HepG2 (cell line): ENCODE measurements at regions not wholly inside any gene's neighbourhood (a gene's known extent, or its start where the extent isn't known, plus 50 kb on each side); places are given as distances from the start of the nearest gene placed in this dataset.
A peak's percentile ranks its signal among the peaks of the same experiment; 100 is the strongest.

Source experiments
- ATAC-seq: fragments of 200-7000 bp; cut with Tn5 transposase; 3 replicates; pipeline ENCODE4 v1.9.1; 2020; ENCODE audit warnings: mild to moderate bottlenecking, moderate library complexity
- BruUV-seq: library from RNA; stranded (reverse); fragments of 400-500 nt; replicated peaks from 2 replicates; lab custom pipeline; 2021; lab: Mats Ljungman, UMichigan
- CTCF ChIA-PET: fragments of 300-600 bp; formaldehyde crosslinking; extraction: SDS; loops from one replicate; lab custom pipeline; 2021; ENCODE audit warnings: low total read pairs, inconsistent platforms, low intra/inter-chr PET ratio; lab: Yijun Ruan, JAX
- POLR2A ChIA-PET: fragments of 350-600 bp; sonication (Branson Sonifier 250); formaldehyde crosslinking; loops from one replicate; lab custom pipeline; 2020; ENCODE audit warnings: antibody characterized with exemption, inconsistent platforms; lab: Yijun Ruan, JAX
- DNase-seq: peaks from one replicate; pipeline ENCODE4 v3.0.0-alpha.2; 2015; ENCODE audit warnings: low spot score
- FAIRE-seq: peaks from 3 replicates; lab custom pipeline; 2011; peaks lifted over from hg19 to GRCh38; lab: Jason Lieb, UNC
- H2AFZ ChIP-seq: one replicate; pipeline ENCODE4 v1.6.1; 2011; ENCODE audit warnings: low read length, inconsistent platforms
- H3K27ac ChIP-seq: fragments of 300-600 bp; 3 replicates; pipeline ENCODE4 v1.8.0; 2011; ENCODE audit warnings: mixed run types, mild to moderate bottlenecking, mixed read lengths, low read length, inconsistent platforms; ENCODE audit not compliant: insufficient read depth; ENCODE audit errors: extremely low read length
- H3K27me3 ChIP-seq, 2 experiments: fragments of 200-600 bp in 1 of 2; 2 replicates in 1 of 2; 3 replicates in 1 of 2; pipeline versions ENCODE4 v1.6.0 to v1.8.0; 2011; ENCODE audit warnings: low read length in 2 of 2, mild to moderate bottlenecking in 2 of 2, moderate library complexity in 2 of 2, inconsistent platforms in 1 of 2; ENCODE audit not compliant: insufficient read depth in 2 of 2, control insufficient read depth in 1 of 2
- H3K36me3 ChIP-seq, 2 experiments: fragments of 200-600 bp in 1 of 2; replicated peaks in 1 of 2; 2 replicates in 1 of 2; 3 replicates in 1 of 2; pipeline versions ENCODE4 v1.5.1 to v1.8.0; 2011; ENCODE audit warnings: low read length in 2 of 2, inconsistent platforms in 1 of 2; ENCODE audit not compliant: insufficient read depth in 2 of 2, control insufficient read depth in 1 of 2
- H3K4me1 ChIP-seq: 2 replicates; pipeline ENCODE4 v1.5.1; 2012; ENCODE audit warnings: low read length, inconsistent platforms; ENCODE audit not compliant: insufficient read depth
- H3K4me2 ChIP-seq: 2 replicates; pipeline ENCODE4 v1.6.0; 2011; ENCODE audit warnings: low read depth, low read length, inconsistent platforms
- H3K4me3 ChIP-seq, 3 experiments: fragments of 200-600 bp in 1 of 3; sonication (generic), shearing (Covaris generic) in 1 of 3; replicated peaks in 1 of 3; 2 replicates each; pipeline ENCODE4 v1.5.1; 2011 to 2016; ENCODE audit warnings: low read length in 3 of 3, inconsistent platforms in 2 of 3, low read depth in 2 of 3, mild to moderate bottlenecking in 2 of 3, control low read depth in 1 of 3, mixed read lengths in 1 of 3; ENCODE audit not compliant: insufficient read depth in 1 of 3
- H3K79me2 ChIP-seq: one replicate; pipeline ENCODE4 v1.6.1; 2011; ENCODE audit warnings: low read length, inconsistent platforms; ENCODE audit not compliant: insufficient read depth
- H3K9ac ChIP-seq: 2 replicates; pipeline ENCODE4 v1.6.0; 2011; ENCODE audit warnings: mild to moderate bottlenecking, low read depth, low read length, inconsistent platforms; ENCODE audit not compliant: insufficient read depth
- H3K9me3 ChIP-seq: 2 replicates; pipeline ENCODE4 v1.5.1; 2012; ENCODE audit warnings: mild to moderate bottlenecking, low read length
- H4K20me1 ChIP-seq: 2 replicates; pipeline ENCODE4 v1.6.0; 2011; ENCODE audit warnings: inconsistent platforms, mild to moderate bottlenecking, low read length, moderate library complexity; ENCODE audit not compliant: insufficient read depth
- AFF4 ChIP-seq: sonication (generic); formaldehyde crosslinking; IDR thresholded peaks from 2 replicates; pipeline ENCODE4 v1.4.0; 2020; ENCODE audit warnings: missing genetic modification reagents
- HMGXB3 ChIP-seq: sonication (generic); formaldehyde crosslinking; IDR thresholded peaks from 2 replicates; pipeline ENCODE4 v1.4.0; 2020; ENCODE audit warnings: missing genetic modification reagents, borderline replicate concordance
- HNRNPK ChIP-seq: fragments of 200-400 bp; formaldehyde crosslinking; IDR thresholded peaks from 2 replicates; pipeline ENCODE4 v1.6.1; 2018; ENCODE audit warnings: low read length, low read depth, moderate library complexity, mild to moderate bottlenecking; ENCODE audit not compliant: poor library complexity, severe bottlenecking
- NONO ChIP-seq, 2 experiments: fragments of 450-650 bp in 1 of 2; sonication (generic) in 1 of 2; formaldehyde crosslinking in 1 of 2; IDR thresholded peaks in 1 of 2; conservative IDR thresholded peaks in 1 of 2; 2 replicates each; pipeline versions ENCODE4 v1.6.1 to v1.8.0; 2017 to 2022; ENCODE audit warnings: mild to moderate bottlenecking in 1 of 2, missing genetic modification reagents in 1 of 2, moderate library complexity in 1 of 2
- ZNF441 ChIP-seq: sonication (generic); formaldehyde crosslinking; IDR thresholded peaks from 2 replicates; pipeline ENCODE4 v1.7.0; 2021; ENCODE audit warnings: missing genetic modification reagents, borderline replicate concordance
- WGBS: methylation state at CpG from one replicate; pipeline ENCODE4 v1.1.6; 2017; ENCODE audit warnings: low lambda C conversion rate; 5-methylcytosine and 5-hydroxymethylcytosine counted together
- in situ Hi-C: cut with HindIII; loops from 2 replicates; pipeline ENCODE4 v1.10.0; 2017; ENCODE audit warnings: low pct_unique_long_range_greater_than_20kb; ENCODE audit not compliant: extremely low pct_ligation_motif_present
- intact Hi-C: fragments of 100-400 bp; cut with micrococcal nuclease; formaldehyde crosslinking; loops from one replicate; pipeline ENCODE4 v1.10.0; 2022; ENCODE audit not compliant: unreplicated experiment
- TF ChIP-seq, protein P1 (sequence below): sonication (generic); formaldehyde crosslinking; IDR thresholded peaks from 2 replicates; pipeline ENCODE4 v1.5.0; 2020; ENCODE audit warnings: missing genetic modification reagents, mild to moderate bottlenecking, borderline replicate concordance

GRCh38 chr1:94661431-94661932 lies 119.9 kb upstream of the F3 start:
- 46% methylated on average over 2 of the region's 2 CpGs for WGBS
- in situ Hi-C loops = no loop called here
- no peak for ATAC-seq
- no peaks in the 10 kb centered on the region; a peak in 1 of 5 replicates for H3K27me3 ChIP-seq
- BruUV-seq = no TSS peak
- no peak for DNase-seq
- H3K79me2 ChIP-seq = no peaks in the 10 kb centered on the region
- POLR2A ChIA-PET = no interaction called here
- TF ChIP-seq NONO (IDR thresholded peaks at IDR 0.05) (no peak), NONO (CRISPR knock-in tag; conservative IDR thresholded peaks at IDR 0.05) (no peak), HMGXB3 (CRISPR knock-in tag) (no peak), ZNF441 (CRISPR knock-in tag) (no peak), HNRNPK (peak; percentile 19), AFF4 (no peak)
- TF ChIP-seq, protein P1, sequence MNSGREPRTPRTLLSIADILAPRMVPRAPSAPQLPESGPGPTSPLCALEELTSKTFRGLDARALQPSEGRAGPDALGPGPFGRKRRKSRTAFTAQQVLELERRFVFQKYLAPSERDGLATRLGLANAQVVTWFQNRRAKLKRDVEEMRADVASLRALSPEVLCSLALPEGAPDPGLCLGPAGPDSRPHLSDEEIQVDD (CRISPR knock-in tag) = no peak
- TF ChIP-seq, all 625 proteins: peak for 1
- Histone ChIP-seq H3K36me3 (no peaks in the 10 kb centered on the region), H2AFZ (no peak overlapping the region), H3K4me1 (peaks cover 10% of the 10 kb centered on the region), H4K20me1 (no peaks in the 10 kb centered on the region), H3K4me2 (no peak overlapping the region), H3K9ac (no peak overlapping the region), H3K27ac (no peak overlapping the region), H3K4me3 (no peak overlapping the region), H3K9me3 (no peaks in the 10 kb centered on the region)
- intact Hi-C loops = no loop called here
- no peak for FAIRE-seq
- CTCF ChIA-PET = no interaction called here
